Stimulated activated CD8-positive, alpha-beta memory T cell treated with anti-CD3 and anti-CD28 coated beads, Interleukin-2, amount 100 ng/mL, for 48 hours (primary cell): ENCODE measurements at regions not wholly inside any gene's neighbourhood (a gene's known extent, or its start where the extent isn't known, plus 50 kb on each side); places are given as distances from the start of the nearest gene placed in this dataset.

Source experiments
- DNase-seq, 2 donors: peaks; one replicate each; pipeline ENCODE4 v3.0.0-alpha.2; 2020; ENCODE audit warnings: low read depth in 2 of 2

- DNase-seq, result no peak
Measured at GRCh38 chr17:70644096-70644495, 474.8 kb downstream of the KCNJ2 start.

- DNase-seq, result no peak
Measured at GRCh38 chr17:70646673-70647072, 477.3 kb downstream of the KCNJ2 start.

- no peak for DNase-seq
Measured at GRCh38 chr17:70648166-70648565, 478.8 kb downstream of the KCNJ2 start.

GRCh38 chr17:70653850-70654249 is 484.5 kb downstream of the KCNJ2 start:
- DNase-seq, result no peak

GRCh38 chr17:70654706-70655105 is 485.4 kb downstream of the KCNJ2 start:
- DNase-seq, result no peak

- DNase-seq, result no peak
Measured at GRCh38 chr17:70655176-70655958, 486.0 kb downstream of the KCNJ2 start.

- no peak for DNase-seq
Measured at GRCh38 chr17:70658317-70658716, 489.0 kb downstream of the KCNJ2 start.

- no peak for DNase-seq
Measured at GRCh38 chr17:70658840-70659239, 489.5 kb downstream of the KCNJ2 start.

GRCh38 chr17:70661342-70662222 is 492.2 kb downstream of the KCNJ2 start:
- no peak for DNase-seq

GRCh38 chr17:70668276-70668937 is 499.1 kb downstream of the KCNJ2 start:
- DNase-seq, result no peak

- no peak for DNase-seq
Measured at GRCh38 chr17:70668938-70669778, 499.8 kb downstream of the KCNJ2 start.

GRCh38 chr17:70674061-70674460 is 504.7 kb downstream of the KCNJ2 start:
- DNase-seq, result no peak

- no peak for DNase-seq
Measured at GRCh38 chr17:70675070-70675590, 505.8 kb downstream of the KCNJ2 start.

- no peak for DNase-seq
Measured at GRCh38 chr17:70677783-70678647, 508.7 kb downstream of the KCNJ2 start.

- no peak for DNase-seq
Measured at GRCh38 chr17:70678889-70679288, 509.6 kb downstream of the KCNJ2 start.

GRCh38 chr17:70683936-70684335 is 514.6 kb downstream of the KCNJ2 start:
- DNase-seq, result no peak

GRCh38 chr17:70687421-70687820 is 518.1 kb downstream of the KCNJ2 start:
- no peak for DNase-seq

- no peak for DNase-seq
Measured at GRCh38 chr17:70691150-70691549, 521.8 kb downstream of the KCNJ2 start.

GRCh38 chr17:70699408-70699807 is 530.1 kb downstream of the KCNJ2 start:
- no peak for DNase-seq

GRCh38 chr17:70702683-70703255 is 533.4 kb downstream of the KCNJ2 start:
- DNase-seq, result no peak
